CD14-positive monocyte (primary cell): ENCODE measurements at regions not wholly inside any gene's neighbourhood (a gene's known extent, or its start where the extent isn't known, plus 50 kb on each side); places are given as distances from the start of the nearest gene placed in this dataset.

Experiments used
- DNase-seq, 3 donors: peaks; one replicate each; pipeline ENCODE4 v3.0.0-alpha.2; 2011 to 2022
- H2AFZ ChIP-seq: 2 replicates; pipeline ENCODE4 v1.6.0; 2012; ENCODE audit warnings: mild to moderate bottlenecking, low read depth, low read length, inconsistent platforms; ENCODE audit not compliant: insufficient read depth, poor library complexity, severe bottlenecking
- H3K27ac ChIP-seq, 2 donors: 1 replicate in 1 of 2; 2 replicates in 1 of 2; pipeline ENCODE4 v1.5.1; 2012 to 2013; ENCODE audit warnings: low read length in 2 of 2, control low read depth in 1 of 2, inconsistent platforms in 1 of 2, low read depth in 1 of 2, mild to moderate bottlenecking in 1 of 2
- H3K27me3 ChIP-seq, 2 donors: one replicate each; pipeline versions ENCODE4 v1.6.0 to v1.6.1; 2011 to 2013; ENCODE audit warnings: low read length in 2 of 2; ENCODE audit not compliant: control insufficient read depth in 2 of 2, insufficient read depth in 2 of 2
- H3K36me3 ChIP-seq, 2 donors: replicated peaks in 1 of 2; 1 replicate in 1 of 2; 2 replicates in 1 of 2; pipeline versions ENCODE4 v1.5.1 to v1.6.1; 2012 to 2013; ENCODE audit warnings: low read length in 2 of 2, control low read depth in 1 of 2, inconsistent platforms in 1 of 2, mild to moderate bottlenecking in 1 of 2; ENCODE audit not compliant: insufficient read depth in 2 of 2, control insufficient read depth in 1 of 2
- H3K4me1 ChIP-seq, 2 donors: 1 replicate in 1 of 2; 2 replicates in 1 of 2; pipeline versions ENCODE4 v1.5.1 to v1.6.1; 2012 to 2013; ENCODE audit warnings: low read length in 2 of 2, control low read depth in 1 of 2, inconsistent platforms in 1 of 2, mild to moderate bottlenecking in 1 of 2, moderate library complexity in 1 of 2; ENCODE audit not compliant: insufficient read depth in 2 of 2, control insufficient read depth in 1 of 2
- H3K4me2 ChIP-seq: replicated peaks from 2 replicates; pipeline ENCODE3; 2012; ENCODE audit warnings: low read length, moderate library complexity, mild to moderate bottlenecking; ENCODE audit not compliant: poor library complexity, severe bottlenecking; ENCODE audit errors: extremely low read depth
- H3K4me3 ChIP-seq, 3 experiments: fragments of 200-600 bp in 1 of 3; sonication (generic) in 1 of 3; replicated peaks in 1 of 3; 1 replicate in 2 of 3; 2 replicates in 1 of 3; pipeline ENCODE4 v1.5.1; 2011 to 2013; ENCODE audit warnings: low read length in 3 of 3, mild to moderate bottlenecking in 3 of 3, control low read depth in 2 of 3, low read depth in 2 of 3, inconsistent platforms in 1 of 3, moderate library complexity in 1 of 3
- H3K79me2 ChIP-seq: 2 replicates; pipeline ENCODE4 v1.6.0; 2012; ENCODE audit warnings: mild to moderate bottlenecking, control low read depth, inconsistent platforms, low read length, moderate library complexity; ENCODE audit not compliant: insufficient read depth
- H3K9ac ChIP-seq: 2 replicates; pipeline ENCODE4 v1.6.0; 2017; ENCODE audit warnings: low read length, mild to moderate bottlenecking; ENCODE audit not compliant: insufficient read depth, poor library complexity, severe bottlenecking
- H3K9me3 ChIP-seq, 2 donors: replicated peaks in 1 of 2; 1 replicate in 1 of 2; 2 replicates in 1 of 2; pipeline versions ENCODE4 v1.5.1 to v1.6.1; 2012 to 2013; ENCODE audit warnings: low read length in 2 of 2, control low read depth in 1 of 2; ENCODE audit not compliant: control insufficient read depth in 1 of 2, insufficient read depth in 1 of 2
- H4K20me1 ChIP-seq: 2 replicates; pipeline ENCODE4 v1.6.0; 2012; ENCODE audit warnings: mild to moderate bottlenecking, low read length, control low read depth, moderate library complexity; ENCODE audit not compliant: insufficient read depth
- H3K27ac Mint-ChIP-seq, 7 donors: one replicate each; pipeline ENCODE4 v1.8.0; 2020; ENCODE audit warnings: mild to moderate bottlenecking in 7 of 7, mixed read lengths in 7 of 7, moderate library complexity in 6 of 7, inconsistent platforms in 2 of 7
- H3K27me3 Mint-ChIP-seq, 3 donors: one replicate each; pipeline ENCODE4 v1.8.0; 2021 to 2022; ENCODE audit warnings: low read depth in 3 of 3, mild to moderate bottlenecking in 3 of 3, mixed read lengths in 3 of 3, moderate library complexity in 3 of 3, inconsistent platforms in 1 of 3
- H3K36me3 Mint-ChIP-seq, 2 donors: one replicate each; pipeline ENCODE4 v1.8.0; 2020; ENCODE audit warnings: mixed read lengths in 2 of 2, inconsistent platforms in 1 of 2, mild to moderate bottlenecking in 1 of 2
- H3K4me1 Mint-ChIP-seq: one replicate; pipeline ENCODE4 v1.8.0; 2020; ENCODE audit warnings: mild to moderate bottlenecking, mixed read lengths
- H3K4me3 Mint-ChIP-seq, 2 donors: one replicate each; pipeline ENCODE4 v1.8.0; 2020; ENCODE audit warnings: mild to moderate bottlenecking in 2 of 2, mixed read lengths in 2 of 2, moderate library complexity in 1 of 2
- H3K9me3 Mint-ChIP-seq, 7 donors: one replicate each; pipeline ENCODE4 v1.8.0; 2020 to 2022; ENCODE audit warnings: mixed read lengths in 7 of 7, mild to moderate bottlenecking in 6 of 7, moderate library complexity in 6 of 7, inconsistent platforms in 2 of 7
- WGBS: methylation state at CpG from one replicate; pipeline ENCODE4 v1.1.5; 2013; ENCODE audit warnings: missing lambda C conversion rate; ENCODE audit not compliant: insufficient coverage; 5-methylcytosine and 5-hydroxymethylcytosine counted together
- intact Hi-C, 2 donors: fragments of 100-400 bp; cut with micrococcal nuclease; formaldehyde crosslinking; loops; one replicate each; pipeline versions ENCODE4 v1.15.0 to v1.15.1; 2023
- TF ChIP-seq, protein P1 (sequence below): fragments of 200-600 bp; IDR thresholded peaks from one replicate; pipeline ENCODE4 v1.8.0; 2022; ENCODE audit warnings: antibody characterized with exemption, mild to moderate bottlenecking

GRCh38 chr5:93257616-93258015 lies 323.4 kb downstream of the NR2F1-AS1 start:
- Mint-ChIP-seq H3K4me1 (no peaks in the 10 kb centered on the region), H3K9me3 (peaks cover 0 to 15% (median 3%) of the 10 kb centered on the region in 7 donors), H3K4me3 (no peak overlapping the region), H3K27me3 (no peaks in the 10 kb centered on the region), H3K36me3 (no peaks in the 10 kb centered on the region), H3K27ac (no peak overlapping the region)
- Histone ChIP-seq H3K4me3 (no peak overlapping the region), H3K9me3 (peaks cover 0 to 4% of the 10 kb centered on the region in 2 donors), H3K27ac (no peak overlapping the region), H3K4me1 (no peaks in the 10 kb centered on the region), H2AFZ (no peak overlapping the region), H3K36me3 (no peaks in the 10 kb centered on the region), H3K27me3 (no peaks in the 10 kb centered on the region), H4K20me1 (no peaks in the 10 kb centered on the region), H3K9ac (no peak overlapping the region), H3K79me2 (no peaks in the 10 kb centered on the region), H3K4me2 (no peak overlapping the region)
- TF ChIP-seq, protein P1, sequence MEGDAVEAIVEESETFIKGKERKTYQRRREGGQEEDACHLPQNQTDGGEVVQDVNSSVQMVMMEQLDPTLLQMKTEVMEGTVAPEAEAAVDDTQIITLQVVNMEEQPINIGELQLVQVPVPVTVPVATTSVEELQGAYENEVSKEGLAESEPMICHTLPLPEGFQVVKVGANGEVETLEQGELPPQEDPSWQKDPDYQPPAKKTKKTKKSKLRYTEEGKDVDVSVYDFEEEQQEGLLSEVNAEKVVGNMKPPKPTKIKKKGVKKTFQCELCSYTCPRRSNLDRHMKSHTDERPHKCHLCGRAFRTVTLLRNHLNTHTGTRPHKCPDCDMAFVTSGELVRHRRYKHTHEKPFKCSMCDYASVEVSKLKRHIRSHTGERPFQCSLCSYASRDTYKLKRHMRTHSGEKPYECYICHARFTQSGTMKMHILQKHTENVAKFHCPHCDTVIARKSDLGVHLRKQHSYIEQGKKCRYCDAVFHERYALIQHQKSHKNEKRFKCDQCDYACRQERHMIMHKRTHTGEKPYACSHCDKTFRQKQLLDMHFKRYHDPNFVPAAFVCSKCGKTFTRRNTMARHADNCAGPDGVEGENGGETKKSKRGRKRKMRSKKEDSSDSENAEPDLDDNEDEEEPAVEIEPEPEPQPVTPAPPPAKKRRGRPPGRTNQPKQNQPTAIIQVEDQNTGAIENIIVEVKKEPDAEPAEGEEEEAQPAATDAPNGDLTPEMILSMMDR, result no peak
- WGBS, result 86% methylated on average over 1 of the region's 3 CpGs
- intact Hi-C loops, result no loop called here
- no peak for DNase-seq

DNA sequence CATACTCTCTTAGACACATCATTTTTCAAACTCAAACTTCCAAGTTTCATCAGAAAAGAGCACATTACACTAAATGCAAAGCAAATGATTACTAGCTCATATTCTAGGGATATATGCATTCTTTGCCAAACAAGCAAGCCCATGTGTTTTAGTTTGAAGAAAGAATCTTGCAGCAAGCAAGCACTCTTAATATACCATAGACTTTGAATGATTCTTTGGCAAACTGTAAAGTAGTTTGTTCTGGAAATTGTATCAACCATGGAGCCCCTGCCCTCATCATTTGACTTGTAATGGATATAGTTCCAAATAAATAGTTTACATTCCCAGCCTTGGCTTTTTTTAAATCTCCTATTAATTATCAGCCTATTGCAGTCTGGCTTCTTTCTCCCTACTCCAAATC lies 325.2 kb downstream of the NR2F1-AS1 start:
- peaks cover 0 to 4% of the 10 kb centered on the region in 2 donors for H3K9me3 ChIP-seq
- no peak overlapping the region for H3K4me2 ChIP-seq
- no peaks in the 10 kb centered on the region for H3K4me1 ChIP-seq
- no peaks in the 10 kb centered on the region for H3K79me2 ChIP-seq
- Mint-ChIP-seq H3K36me3 (no peaks in the 10 kb centered on the region), H3K27ac (no peak overlapping the region), H3K9me3 (peaks cover 0 to 10% (median 2%) of the 10 kb centered on the region in 7 donors), H3K27me3 (peaks cover 0 to 2% (median 0%) of the 10 kb centered on the region in 3 donors), H3K4me1 (no peaks in the 10 kb centered on the region), H3K4me3 (no peak overlapping the region)
- intact Hi-C loops, result no loop called here
- no peak overlapping the region for H2AFZ ChIP-seq
- no peak overlapping the region for H3K9ac ChIP-seq
- no peak for DNase-seq
- no peaks in the 10 kb centered on the region for H4K20me1 ChIP-seq
- no peak overlapping the region for H3K27ac ChIP-seq
- TF ChIP-seq, protein P1, result no peak
- H3K27me3 ChIP-seq, result no peaks in the 10 kb centered on the region
- no peak overlapping the region for H3K4me3 ChIP-seq
- H3K36me3 ChIP-seq, result no peaks in the 10 kb centered on the region
